Smooth muscle cell (in vitro differentiated cells): ENCODE measurements at regions not wholly inside any gene's neighbourhood (a gene's known extent, or its start where the extent isn't known, plus 50 kb on each side); places are given as distances from the start of the nearest gene placed in this dataset.

Source experiments
- DNase-seq: peaks from one replicate; lab custom pipeline; 2025; ENCODE audit not compliant: unreplicated experiment; lab: John Stamatoyannopoulos, UW
- H2AFZ ChIP-seq: fragments of 200-600 bp; sonication (generic); 2 replicates; pipeline ENCODE4 v1.6.0; 2016; ENCODE audit warnings: antibody characterized with exemption, low read depth, mild to moderate bottlenecking
- H3F3A ChIP-seq: fragments of 200-600 bp; sonication (generic); 2 replicates; pipeline ENCODE4 v1.6.0; 2017; ENCODE audit warnings: antibody characterized with exemption, low read depth
- H3K27ac ChIP-seq: fragments of 200-600 bp; sonication (generic); 2 replicates; pipeline ENCODE4 v1.5.1; 2016; ENCODE audit warnings: low read depth, mild to moderate bottlenecking
- H3K27me3 ChIP-seq: fragments of 200-600 bp; sonication (generic); 2 replicates; pipeline ENCODE4 v1.6.1; 2016; ENCODE audit warnings: low read depth, mild to moderate bottlenecking
- H3K36me3 ChIP-seq: fragments of 200-600 bp; sonication (generic); 2 replicates; pipeline ENCODE4 v1.5.1; 2016; ENCODE audit warnings: low read depth
- H3K4me1 ChIP-seq: fragments of 200-600 bp; sonication (generic); 2 replicates; pipeline ENCODE4 v1.5.1; 2016; ENCODE audit warnings: low read depth
- H3K4me2 ChIP-seq: fragments of 200-600 bp; sonication (generic); 2 replicates; pipeline ENCODE4 v1.6.0; 2016; ENCODE audit warnings: mild to moderate bottlenecking
- H3K4me3 ChIP-seq: fragments of 200-600 bp; sonication (generic); 2 replicates; pipeline ENCODE4 v1.5.1; 2016; ENCODE audit warnings: mild to moderate bottlenecking
- H3K79me2 ChIP-seq: fragments of 200-600 bp; sonication (generic); 2 replicates; pipeline ENCODE4 v1.6.0; 2016; ENCODE audit warnings: low read depth, mild to moderate bottlenecking
- H3K9ac ChIP-seq: fragments of 200-600 bp; sonication (generic); 2 replicates; pipeline ENCODE4 v1.6.0; 2016; ENCODE audit warnings: low read depth
- H3K9me3 ChIP-seq: fragments of 200-600 bp; sonication (generic); replicated peaks from 2 replicates; pipeline ENCODE4 v1.5.1; 2016; ENCODE audit warnings: low read depth
- H4K20me1 ChIP-seq: fragments of 200-600 bp; sonication (generic); 2 replicates; pipeline ENCODE4 v1.6.0; 2016; ENCODE audit warnings: low read depth
- CTCF ChIP-seq: fragments of 200-600 bp; sonication (generic); IDR thresholded peaks from 2 replicates; pipeline ENCODE4 v1.5.1; 2017; ENCODE audit warnings: borderline replicate concordance, mild to moderate bottlenecking, antibody characterized with exemption; ENCODE audit not compliant: insufficient read depth, poor library complexity, severe bottlenecking
- WGBS: methylation state at CpG from one replicate; pipeline ENCODE4 v1.1.7; 2016; ENCODE audit warnings: low lambda C conversion rate; 5-methylcytosine and 5-hydroxymethylcytosine counted together

GRCh38 chr1:195278644-195279043 lies 1329.6 kb downstream of the KCNT2 start:
- no peak for TF ChIP-seq CTCF
- no peak for DNase-seq

GRCh38 chr1:195275710-195276109 lies 1332.5 kb downstream of the KCNT2 start:
- H3K9ac ChIP-seq: no peak overlapping the region
- DNase-seq: no peak
- 97% methylated on average over 2 of the region's 2 CpGs for WGBS

More at GRCh38 chr1:195278644-195279043, 1329.6 kb downstream of the KCNT2 start:
- Histone ChIP-seq H3K4me2 (no peak overlapping the region), H3K9me3 (no peaks in the 10 kb centered on the region), H4K20me1 (no peaks in the 10 kb centered on the region), H3K36me3 (no peaks in the 10 kb centered on the region), H3K27ac (no peak overlapping the region), H3K4me3 (no peak overlapping the region), H3F3A (no peaks in the 10 kb centered on the region), H2AFZ (no peak overlapping the region), H3K4me1 (no peaks in the 10 kb centered on the region), H3K27me3 (no peaks in the 10 kb centered on the region), H3K9ac (no peak overlapping the region), H3K79me2 (no peaks in the 10 kb centered on the region)
- 61% methylated on average over 1 of the region's 1 CpG for WGBS

GRCh38 chr1:195251900-195252299 lies 1356.3 kb downstream of the KCNT2 start:
- no peaks in the 10 kb centered on the region for H3K36me3 ChIP-seq
- no peak overlapping the region for H3K9ac ChIP-seq
- no peak overlapping the region for H3K27ac ChIP-seq
- H2AFZ ChIP-seq: no peak overlapping the region
- 92% methylated on average over 4 of the region's 4 CpGs for WGBS
- no peaks in the 10 kb centered on the region for H3F3A ChIP-seq
- H4K20me1 ChIP-seq: no peaks in the 10 kb centered on the region
- no peaks in the 10 kb centered on the region for H3K27me3 ChIP-seq
- no peaks in the 10 kb centered on the region for H3K9me3 ChIP-seq
- H3K4me1 ChIP-seq: no peaks in the 10 kb centered on the region
- no peak for DNase-seq
- no peaks in the 10 kb centered on the region for H3K79me2 ChIP-seq
- no peak overlapping the region for H3K4me3 ChIP-seq
- TF ChIP-seq CTCF: no peak
- no peak overlapping the region for H3K4me2 ChIP-seq

More at GRCh38 chr1:195275710-195276109, 1332.5 kb downstream of the KCNT2 start:
- Histone ChIP-seq H2AFZ (no peak overlapping the region), H3K79me2 (no peaks in the 10 kb centered on the region), H3K4me2 (no peak overlapping the region), H3K27me3 (no peaks in the 10 kb centered on the region), H3F3A (no peaks in the 10 kb centered on the region), H3K4me1 (no peaks in the 10 kb centered on the region), H3K9me3 (no peaks in the 10 kb centered on the region), H3K27ac (no peak overlapping the region), H3K36me3 (no peaks in the 10 kb centered on the region), H4K20me1 (no peaks in the 10 kb centered on the region), H3K4me3 (no peak overlapping the region)
- no peak for TF ChIP-seq CTCF

GRCh38 chr1:195243492-195243891 lies 1364.7 kb downstream of the KCNT2 start:
- Histone ChIP-seq H3K9ac (no peak overlapping the region), H3K4me2 (no peak overlapping the region), H3K27ac (no peak overlapping the region), H2AFZ (no peak overlapping the region), H3K4me1 (no peaks in the 10 kb centered on the region), H3K4me3 (no peak overlapping the region), H3K27me3 (no peaks in the 10 kb centered on the region), H4K20me1 (no peaks in the 10 kb centered on the region), H3K36me3 (no peaks in the 10 kb centered on the region), H3K9me3 (no peaks in the 10 kb centered on the region), H3K79me2 (no peaks in the 10 kb centered on the region), H3F3A (no peaks in the 10 kb centered on the region)
- no peak for DNase-seq
- WGBS: 95% methylated on average over 3 of the region's 3 CpGs
- TF ChIP-seq CTCF: no peak
